ENCODE measurements at regions not wholly inside any gene's neighbourhood (a gene's known extent, or its start where the extent isn't known, plus 50 kb on each side); places are given as distances from the start of the nearest gene placed in this dataset.

- H2AFZ ChIP-seq (ENCODE audit: low read length), result no peak overlapping the region
- TF ChIP-seq CTCF (IDR thresholded peaks at IDR 0.05; ENCODE audit: low read length), result no peak
- no peak for TF ChIP-seq EZH2 (IDR thresholded peaks at IDR 0.05; ENCODE audit: borderline replicate concordance, low read length)
- H3F3A ChIP-seq (ENCODE audit: insufficient read depth, low read length), result no peaks in the 10 kb centered on the region
- H3K27ac ChIP-seq (ENCODE audit: low read depth, low read length, poor library complexity, severe bottlenecking), result no peak overlapping the region
- H4K20me1 ChIP-seq (ENCODE audit: insufficient read depth, low read length), result no peaks in the 10 kb centered on the region
- H3K79me2 ChIP-seq (ENCODE audit: insufficient read depth, low read length), result peaks cover 33% of the 10 kb centered on the region
- no peak overlapping the region for H3K4me3 ChIP-seq (ENCODE audit: low read depth, low read length, poor library complexity, severe bottlenecking)
- no peaks in the 10 kb centered on the region for H3K36me3 ChIP-seq (ENCODE audit: insufficient read depth, low read length)
- H3K4me1 ChIP-seq (ENCODE audit: insufficient read depth, low read length, severe bottlenecking), result peaks cover 18% of the 10 kb centered on the region
- H3K4me2 ChIP-seq (ENCODE audit: low read length), result no peak overlapping the region
- H3K9me3 ChIP-seq (ENCODE audit: low read length), result no peaks in the 10 kb centered on the region
- no peak overlapping the region for H3K9ac ChIP-seq (ENCODE audit: low read length)
- H3K9me2 ChIP-seq (ENCODE audit: low read depth, low read length), result no peaks in the 10 kb centered on the region
- H3K27me3 ChIP-seq (ENCODE audit: insufficient read depth, low read length), result no peaks in the 10 kb centered on the region
Measured at GRCh38 chr2:134199123-134199522, 54.7 kb upstream of the MGAT5 start.

GRCh38 chr2:134200036-134200618 is 53.7 kb upstream of the MGAT5 start:
- Histone ChIP-seq H3K4me3 (ENCODE audit: low read depth, low read length, poor library complexity, severe bottlenecking) (no peak overlapping the region), H3K9me2 (ENCODE audit: low read depth, low read length) (no peaks in the 10 kb centered on the region), H3K79me2 (ENCODE audit: insufficient read depth, low read length) (peaks cover 33% of the 10 kb centered on the region), H3K4me1 (ENCODE audit: insufficient read depth, low read length, severe bottlenecking) (peaks cover 18% of the 10 kb centered on the region), H3K36me3 (ENCODE audit: insufficient read depth, low read length) (no peaks in the 10 kb centered on the region), H3K9ac (ENCODE audit: low read length) (no peak overlapping the region), H4K20me1 (ENCODE audit: insufficient read depth, low read length) (no peaks in the 10 kb centered on the region), H3K4me2 (ENCODE audit: low read length) (no peak overlapping the region), H3K27me3 (ENCODE audit: insufficient read depth, low read length) (no peaks in the 10 kb centered on the region), H2AFZ (ENCODE audit: low read length) (no peak overlapping the region), H3K9me3 (ENCODE audit: low read length) (no peaks in the 10 kb centered on the region), H3F3A (ENCODE audit: insufficient read depth, low read length) (0 out of 2 replicates have a peak, but pooled peaks cover 3% of the 10 kb centered on the region), H3K27ac (ENCODE audit: low read depth, low read length, poor library complexity, severe bottlenecking) (no peak overlapping the region)
- no peak for TF ChIP-seq EZH2 (IDR thresholded peaks at IDR 0.05; ENCODE audit: borderline replicate concordance, low read length)
- TF ChIP-seq CTCF (IDR thresholded peaks at IDR 0.05; ENCODE audit: low read length), result no peak

DNA sequence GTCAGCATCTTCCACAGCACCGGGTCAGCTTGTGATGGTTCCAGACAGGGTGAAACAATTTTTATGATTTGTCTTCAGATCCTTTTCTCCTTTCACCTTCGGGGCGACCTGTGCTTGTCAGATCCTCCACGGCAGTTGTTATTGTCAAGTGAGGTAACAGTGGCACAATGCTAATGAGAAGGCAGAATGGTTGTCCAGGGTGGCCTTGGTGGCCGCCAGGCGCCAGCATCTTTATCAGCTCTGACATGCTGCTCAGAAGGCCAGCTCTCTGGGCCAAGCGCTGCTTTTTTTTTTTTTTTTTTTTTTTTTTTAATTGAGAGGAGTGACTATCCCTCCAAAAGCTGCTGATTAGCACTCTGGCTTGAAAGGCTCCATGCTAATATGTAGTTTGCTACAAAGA is 52.3 kb upstream of the MGAT5 start:
- Histone ChIP-seq H3K36me3 (ENCODE audit: insufficient read depth, low read length) (no peaks in the 10 kb centered on the region), H4K20me1 (ENCODE audit: insufficient read depth, low read length) (no peaks in the 10 kb centered on the region), H3F3A (ENCODE audit: insufficient read depth, low read length) (0 out of 2 replicates have a peak, but pooled peaks cover 3% of the 10 kb centered on the region), H2AFZ (ENCODE audit: low read length) (no peak overlapping the region), H3K9ac (ENCODE audit: low read length) (no peak overlapping the region), H3K4me1 (ENCODE audit: insufficient read depth, low read length, severe bottlenecking) (peaks cover 29% of the 10 kb centered on the region), H3K4me2 (ENCODE audit: low read length) (no peak overlapping the region), H3K79me2 (ENCODE audit: insufficient read depth, low read length) (peaks cover 21% of the 10 kb centered on the region), H3K27me3 (ENCODE audit: insufficient read depth, low read length) (no peaks in the 10 kb centered on the region), H3K4me3 (ENCODE audit: low read depth, low read length, poor library complexity, severe bottlenecking) (no peak overlapping the region), H3K27ac (ENCODE audit: low read depth, low read length, poor library complexity, severe bottlenecking) (no peak overlapping the region), H3K9me3 (ENCODE audit: low read length) (no peaks in the 10 kb centered on the region), H3K9me2 (ENCODE audit: low read depth, low read length) (no peaks in the 10 kb centered on the region)
- no peak for TF ChIP-seq CTCF (IDR thresholded peaks at IDR 0.05; ENCODE audit: low read length)
- TF ChIP-seq EZH2 (IDR thresholded peaks at IDR 0.05; ENCODE audit: borderline replicate concordance, low read length), result no peak
